ENCODE measurements at regions not wholly inside any gene's neighbourhood (a gene's known extent, or its start where the extent isn't known, plus 50 kb on each side); places are given as distances from the start of the nearest gene placed in this dataset.
A peak's percentile ranks its signal among the peaks of the same experiment; 100 is the strongest.
"Not testable (repeated sequence)": the region's sequence is repeated elsewhere in the genome, so short reads cannot be mapped to it uniquely, and the experiment has no call there.

DNA sequence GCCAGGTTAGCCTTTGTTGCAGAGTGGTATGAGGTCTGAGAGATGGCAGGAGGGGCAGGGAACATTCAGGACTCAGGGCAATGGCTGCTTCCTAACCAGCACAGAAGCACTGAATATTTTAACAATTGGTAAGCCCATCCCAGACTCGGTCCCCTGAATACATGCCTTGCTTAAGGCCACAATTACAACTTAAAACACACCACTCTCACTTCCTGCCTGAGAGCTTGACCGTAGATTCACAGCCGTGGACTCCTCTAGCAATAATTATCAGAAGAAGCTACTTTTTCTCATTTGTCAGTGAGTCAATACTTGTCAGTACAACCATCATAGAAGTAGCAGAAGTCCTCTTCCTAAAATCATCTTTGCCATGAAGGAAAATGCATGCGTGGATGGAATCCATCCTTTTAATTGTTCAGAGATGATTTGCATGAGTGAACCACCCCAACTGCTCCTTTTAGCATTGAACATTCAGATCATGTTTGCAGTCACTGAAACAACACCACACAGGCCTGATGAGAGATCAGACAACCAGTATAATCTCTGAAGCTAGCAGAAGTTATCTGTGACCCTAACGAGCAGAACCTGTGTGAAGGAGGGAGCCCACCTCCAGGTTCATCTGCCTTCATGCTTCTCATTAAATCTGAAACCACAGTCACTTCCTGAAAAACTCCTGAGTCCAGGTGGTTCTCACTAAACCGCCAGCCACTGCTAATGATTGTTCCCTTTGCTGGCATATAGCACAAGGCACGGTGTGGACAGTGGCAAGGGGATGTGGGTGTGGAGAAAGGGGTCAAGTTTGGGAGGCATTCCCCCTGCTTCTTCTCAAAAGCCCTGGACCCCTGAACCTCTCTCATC lies 333.9 kb upstream of the CNR1 start:
- no peak for DNase-seq (ENCODE audit: low read depth)

DNA sequence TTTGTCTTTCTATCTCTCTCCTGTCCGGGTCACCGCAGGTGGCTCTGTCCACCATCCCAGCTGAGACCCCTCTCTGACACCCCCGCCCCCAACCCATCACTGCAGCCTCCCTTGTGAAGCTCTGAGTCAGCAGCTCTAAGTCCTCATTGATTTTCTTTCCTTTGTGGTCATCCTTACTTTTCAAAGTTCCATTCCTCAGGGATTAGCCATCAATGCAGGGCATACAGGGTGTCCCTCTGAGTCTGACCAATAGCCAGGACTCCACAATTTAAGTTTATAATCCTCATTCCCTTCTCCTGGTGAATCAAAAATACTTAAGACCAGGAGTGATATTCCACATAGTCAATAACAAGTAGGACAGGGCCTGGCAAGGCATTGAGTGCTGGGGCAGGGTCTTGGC lies 333.3 kb upstream of the CNR1 start:
- DNase-seq (ENCODE audit: low read depth) = no peak

DNA sequence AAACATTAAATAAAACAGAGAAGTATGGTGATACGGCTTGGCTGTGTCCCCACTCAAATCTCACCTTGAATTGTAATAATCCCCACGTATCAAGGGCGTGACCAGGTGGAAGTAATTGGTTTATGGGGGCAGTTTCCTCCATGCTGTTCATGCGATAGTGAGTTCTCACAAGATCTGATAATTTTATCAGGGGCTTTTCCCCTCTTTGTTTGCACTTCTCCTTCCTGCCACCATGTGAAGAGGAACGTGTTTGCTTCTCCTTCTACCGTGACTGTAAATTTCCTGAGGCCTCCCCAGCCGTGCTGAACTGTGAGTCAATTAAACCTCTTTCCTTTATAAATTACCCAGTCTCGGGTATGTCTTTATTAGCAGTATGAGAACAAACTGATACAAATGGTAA lies 331.3 kb upstream of the CNR1 start:
- not testable (repeated sequence) for DNase-seq (ENCODE audit: low read depth)

DNA sequence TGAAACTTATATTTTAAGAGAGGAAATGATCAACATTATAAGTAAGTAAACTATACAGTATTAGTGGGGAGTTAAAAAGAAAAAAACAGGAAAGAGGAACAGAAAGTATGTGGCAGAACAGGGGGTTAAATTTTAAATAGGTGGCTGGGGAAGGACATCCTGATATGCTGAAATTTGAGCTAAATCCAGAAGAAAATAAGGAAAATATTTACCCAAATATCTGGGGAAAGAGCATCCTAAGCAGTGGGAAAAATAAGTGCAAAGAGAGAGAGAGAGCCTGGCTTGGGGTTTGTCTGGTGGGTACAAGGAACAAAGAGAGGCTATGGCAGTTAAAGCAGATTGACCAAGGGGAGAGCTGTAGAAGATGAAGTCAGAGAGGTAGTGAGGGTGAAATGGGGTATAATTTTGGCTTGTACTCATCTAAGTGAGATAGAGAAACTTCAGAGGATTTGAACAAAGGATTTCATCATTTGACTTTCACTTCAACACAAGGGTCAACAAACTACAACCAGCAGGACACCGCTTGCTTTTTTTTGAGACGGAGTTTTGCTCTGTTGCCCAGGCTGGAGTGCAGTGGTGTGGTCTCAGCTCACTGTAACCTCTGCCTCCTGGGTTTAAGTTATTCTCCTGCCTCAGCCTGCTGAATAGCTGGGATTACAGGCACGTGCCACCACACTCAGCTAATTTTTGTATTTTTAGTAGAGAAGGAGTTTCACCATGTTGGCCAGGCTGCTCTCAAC lies 328.4 kb upstream of the CNR1 start:
- DNase-seq (ENCODE audit: low read depth) = no peak

DNA sequence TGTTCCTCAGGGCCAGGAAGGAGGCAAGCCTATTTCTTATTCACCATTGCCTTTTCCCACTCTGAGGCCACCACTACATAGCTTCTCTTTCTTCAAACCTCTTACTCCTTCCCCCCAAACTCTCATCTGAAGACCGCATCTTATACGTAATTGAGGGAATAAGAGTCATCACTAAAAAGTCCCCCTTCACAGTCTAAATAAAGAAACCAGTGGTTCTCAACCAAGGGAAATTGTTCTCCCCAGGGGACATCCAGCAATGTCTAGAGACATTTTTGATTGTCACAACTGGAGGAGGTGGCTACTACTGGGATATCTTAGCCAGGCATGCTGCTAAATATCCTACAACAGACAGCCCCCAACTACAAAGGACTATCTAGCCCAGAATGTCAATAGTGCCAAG lies 327.6 kb upstream of the CNR1 start:
- DNase-seq (ENCODE audit: low read depth) = no peak

GRCh38 chr6:88492824-88493223 lies 326.7 kb upstream of the CNR1 start:
- DNase-seq (ENCODE audit: low read depth) = peak; percentile 33

GRCh38 chr6:88492241-88492640 lies 326.1 kb upstream of the CNR1 start:
- peak; percentile 3 for DNase-seq (ENCODE audit: low read depth)

DNA sequence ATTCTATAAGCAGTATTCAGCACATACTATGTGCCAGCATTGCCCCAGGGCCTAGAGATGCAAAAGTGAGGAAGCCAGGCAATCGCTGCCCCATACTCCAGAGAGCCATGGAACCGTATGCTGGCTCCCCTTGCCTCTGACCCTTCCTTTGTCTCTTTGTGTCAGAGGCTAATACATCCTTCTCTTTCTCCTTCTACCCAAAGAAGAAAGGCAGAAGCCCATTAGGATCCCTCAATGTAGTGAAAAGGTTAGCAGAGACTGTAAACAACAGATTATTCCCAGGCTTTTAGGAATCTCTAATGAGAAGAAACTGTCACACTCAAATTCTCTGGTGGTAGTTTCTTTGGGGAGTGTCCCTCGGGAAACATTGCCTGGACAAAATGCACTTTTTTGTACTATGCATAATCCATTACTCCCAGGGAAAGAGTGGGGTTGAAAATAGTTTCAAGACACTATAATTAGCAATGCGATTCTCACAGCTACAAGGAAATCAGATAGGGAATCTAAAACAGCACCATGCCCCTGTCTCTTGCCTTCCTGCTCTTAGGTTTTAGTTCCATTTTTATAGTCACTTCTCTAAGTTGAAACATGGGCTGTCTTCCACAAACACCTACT lies 325.2 kb upstream of the CNR1 start:
- no peak for DNase-seq (ENCODE audit: low read depth)

DNA sequence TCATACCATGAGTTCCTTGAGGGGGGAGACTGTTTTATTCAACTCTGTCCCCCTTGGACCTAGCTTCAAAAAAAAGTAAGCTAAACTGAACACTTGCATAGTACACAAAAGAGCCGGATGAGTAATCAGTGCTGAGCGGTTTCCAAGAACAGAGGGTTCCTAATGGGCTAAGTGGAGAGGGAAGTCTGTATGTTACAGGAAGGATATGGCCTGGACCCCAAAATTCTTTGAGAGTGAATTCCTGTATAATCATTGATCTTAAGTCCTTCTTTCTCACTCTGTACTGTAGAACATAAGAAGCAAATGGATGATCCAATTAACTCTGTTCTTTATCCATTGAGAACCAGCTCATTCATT lies 324.7 kb upstream of the CNR1 start:
- no peak for DNase-seq (ENCODE audit: low read depth)

DNA sequence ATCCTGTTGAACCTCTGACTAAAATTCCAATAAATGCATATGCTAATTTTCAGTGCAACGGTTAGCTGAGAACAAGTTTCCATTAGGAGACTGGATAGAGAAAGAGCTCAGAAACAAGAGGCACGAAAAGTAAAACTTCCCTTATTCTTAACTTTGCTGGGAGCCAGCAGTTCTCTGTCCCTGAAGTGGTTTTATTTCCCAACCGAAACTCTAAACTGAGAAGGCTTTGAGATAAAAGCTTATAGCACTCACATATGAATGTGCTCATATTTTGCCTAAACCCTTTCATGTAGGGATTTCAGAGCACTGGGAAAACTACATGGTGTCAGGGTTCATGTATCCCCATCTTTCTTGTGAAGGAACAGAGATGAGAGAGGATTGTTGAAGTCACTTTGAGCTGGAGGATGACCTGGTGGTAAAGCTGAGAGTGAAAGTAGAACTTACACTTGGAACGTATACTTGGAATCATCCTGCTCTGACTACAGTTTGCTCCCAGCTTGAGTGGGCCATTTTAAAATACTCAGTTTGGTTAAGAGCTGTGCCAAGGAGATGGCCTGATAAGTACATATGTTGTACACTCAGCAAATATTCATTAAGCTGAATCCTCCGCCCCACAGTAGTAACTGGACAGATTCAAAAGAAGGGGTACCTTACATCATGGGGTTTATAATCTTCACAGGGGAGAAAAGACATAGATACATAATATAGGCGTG lies 324.2 kb upstream of the CNR1 start:
- DNase-seq (ENCODE audit: low read depth) = no peak

- DNase-seq (ENCODE audit: low read depth) = no peak
Observed at GRCh38 chr6:88483424-88483823, 317.3 kb upstream of the CNR1 start.

DNA sequence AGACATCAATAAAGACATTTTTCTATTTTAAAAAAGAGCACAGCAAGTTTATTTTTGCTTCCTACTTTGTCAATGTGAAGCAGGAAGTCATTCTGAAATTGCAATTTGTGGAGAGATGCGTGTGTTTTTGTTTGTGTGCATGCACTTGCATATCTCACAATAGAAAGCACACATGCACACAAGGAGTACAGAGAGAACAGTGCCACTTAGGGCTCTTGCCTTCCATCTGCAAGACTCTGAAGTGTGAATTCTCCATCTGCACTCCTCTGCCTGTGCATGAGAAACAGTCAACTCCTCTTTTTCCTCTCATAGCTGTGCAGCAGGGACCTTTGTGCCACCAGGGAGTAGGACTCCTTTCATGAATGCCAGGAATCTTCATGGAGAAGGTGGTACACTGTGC lies 316.3 kb upstream of the CNR1 start:
- no peak for DNase-seq (ENCODE audit: low read depth)

GRCh38 chr6:88481519-88481918 lies 315.4 kb upstream of the CNR1 start:
- DNase-seq (ENCODE audit: low read depth) = no peak

DNA sequence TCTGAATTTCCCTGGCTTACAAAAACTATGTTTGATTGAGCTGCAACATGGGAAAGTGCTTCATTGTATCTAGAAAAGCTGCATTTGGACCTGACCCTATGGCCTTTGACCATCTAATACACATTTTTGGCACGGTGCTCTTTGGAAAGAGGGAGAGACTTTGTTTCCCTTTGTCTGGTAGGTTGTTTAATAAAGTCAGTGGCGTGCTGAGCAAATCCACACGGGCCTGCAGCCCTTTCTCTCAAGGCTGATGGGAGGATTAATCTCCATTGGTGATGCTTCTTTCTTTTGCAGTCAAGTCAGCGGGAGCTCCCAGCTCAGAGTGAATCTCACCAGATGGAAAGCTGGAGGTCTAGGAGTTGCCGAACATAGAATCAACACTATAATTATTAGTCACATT lies 314.7 kb upstream of the CNR1 start:
- DNase-seq (ENCODE audit: low read depth) = no peak

GRCh38 chr6:88477413-88477812 lies 311.3 kb upstream of the CNR1 start:
- DNase-seq (ENCODE audit: low read depth) = no peak

DNA sequence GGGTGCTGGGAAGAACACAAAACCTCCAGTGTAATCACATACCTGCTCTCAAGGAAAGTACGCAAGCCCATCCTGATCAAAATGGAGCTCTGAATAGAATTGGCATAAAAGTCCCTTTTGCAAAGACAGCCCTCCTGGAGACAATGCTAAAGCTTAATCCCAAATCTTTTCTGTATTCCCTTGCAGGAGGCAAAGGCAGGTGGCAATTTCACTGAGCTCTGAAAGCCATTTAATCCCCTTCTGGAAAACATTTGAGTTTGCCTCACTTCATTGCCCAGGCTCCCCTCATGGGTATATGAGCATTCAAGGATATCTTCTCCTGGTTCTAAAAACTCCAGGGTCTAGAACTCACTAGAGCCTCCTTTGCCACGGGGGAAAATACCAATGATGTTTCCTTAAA lies 310.2 kb upstream of the CNR1 start:
- no peak for DNase-seq (ENCODE audit: low read depth)

GRCh38 chr6:88474720-88475119 lies 308.6 kb upstream of the CNR1 start:
- no peak for DNase-seq (ENCODE audit: low read depth)

DNA sequence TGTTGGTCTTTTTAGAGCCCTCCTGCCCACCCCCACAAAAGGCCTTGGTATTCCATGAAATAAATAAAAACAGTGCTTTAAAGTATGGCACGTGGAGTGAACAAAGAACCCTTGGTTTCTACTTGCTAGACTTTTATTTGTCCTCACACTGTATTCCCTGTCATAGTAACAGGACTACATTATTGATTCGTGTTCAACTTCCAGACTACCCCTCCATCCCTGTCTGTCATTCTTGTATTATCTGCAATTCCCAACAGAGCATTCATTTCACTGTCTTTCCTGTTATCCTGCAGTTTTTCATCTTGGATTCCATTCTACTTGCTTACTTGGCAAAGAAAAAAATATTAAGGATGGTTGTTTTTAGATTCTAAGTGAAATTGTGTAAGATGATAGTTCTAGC lies 307.4 kb upstream of the CNR1 start:
- DNase-seq (ENCODE audit: low read depth) = no peak

DNA sequence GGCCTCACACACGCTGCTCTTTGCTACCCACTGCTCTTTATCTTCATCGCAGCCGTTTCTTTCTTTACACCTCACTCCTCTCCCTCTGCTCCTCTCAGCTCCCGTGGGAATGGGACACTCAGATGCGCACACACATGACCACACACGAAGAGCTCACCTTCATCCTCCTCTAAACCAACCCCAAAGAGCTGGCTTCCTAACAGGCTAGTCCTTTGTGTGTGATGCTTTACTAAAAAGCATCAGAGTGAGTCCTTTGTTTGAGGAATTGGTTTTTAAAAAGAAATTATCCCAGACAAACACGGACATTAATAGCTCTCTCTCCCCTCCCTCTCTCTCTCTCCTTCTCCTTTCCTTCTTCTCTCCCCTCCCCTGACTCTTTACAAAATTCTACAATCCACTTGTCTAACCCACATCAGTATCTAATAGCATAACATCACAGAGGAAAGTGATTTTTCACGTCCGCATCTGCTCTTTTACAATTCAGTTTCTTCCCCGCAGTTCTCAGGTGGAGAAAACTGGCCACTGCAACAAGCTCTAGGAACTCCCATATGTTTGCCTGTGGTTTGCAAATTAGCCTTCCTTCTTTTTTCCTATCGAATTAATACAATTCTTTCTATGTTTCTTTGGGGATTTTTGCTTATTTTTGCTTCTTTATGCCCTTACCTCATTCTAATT lies 306.8 kb upstream of the CNR1 start:
- no peak for DNase-seq (ENCODE audit: low read depth)

DNA sequence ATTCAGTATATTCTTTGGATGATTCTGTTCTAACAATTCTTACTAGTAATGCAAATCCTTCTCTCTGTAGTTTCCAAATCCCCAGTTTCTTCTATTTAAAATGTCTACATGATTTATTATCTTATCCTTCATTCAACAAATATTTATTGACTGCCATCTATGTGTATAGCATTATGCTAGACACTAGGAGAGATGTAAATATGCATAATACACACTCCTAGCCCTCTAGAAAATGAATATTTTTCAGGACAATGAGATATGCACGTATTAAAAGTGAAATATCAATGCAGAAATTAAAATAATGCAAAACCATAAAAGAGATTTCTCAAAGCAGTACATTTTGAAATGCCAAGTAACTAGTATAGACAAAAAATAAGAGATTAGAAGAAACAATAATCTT lies 293.5 kb upstream of the CNR1 start:
- DNase-seq (ENCODE audit: low read depth) = no peak

GRCh38 chr6:88459189-88459588 lies 293.0 kb upstream of the CNR1 start:
- DNase-seq (ENCODE audit: low read depth) = no peak

Measured in myocyte (in vitro differentiated cells).